Type B pancreatic cell (in vitro differentiated cells): ENCODE measurements at regions not wholly inside any gene's neighbourhood (a gene's known extent, or its start where the extent isn't known, plus 50 kb on each side); places are given as distances from the start of the nearest gene placed in this dataset.

Experiments used
- DNase-seq: peaks from one replicate; pipeline ENCODE4 v3.0.0; 2021; ENCODE audit warnings: mixed read lengths; ENCODE audit not compliant: unreplicated experiment; ENCODE audit errors: extremely low spot score
- H3K27ac Mint-ChIP-seq: 2 replicates; pipeline ENCODE4 v1.8.0; 2021; ENCODE audit warnings: mild to moderate bottlenecking, mixed read lengths
- H3K27me3 Mint-ChIP-seq: 2 replicates; pipeline ENCODE4 v1.8.0; 2021; ENCODE audit warnings: mixed read lengths
- H3K36me3 Mint-ChIP-seq: 2 replicates; pipeline ENCODE4 v1.8.0; 2021; ENCODE audit warnings: mixed read lengths
- H3K4me1 Mint-ChIP-seq: one replicate; pipeline ENCODE4 v1.8.0; 2021; ENCODE audit warnings: mixed read lengths; ENCODE audit not compliant: unreplicated experiment
- H3K4me3 Mint-ChIP-seq: 2 replicates; pipeline ENCODE4 v1.8.0; 2021; ENCODE audit warnings: mild to moderate bottlenecking, mixed read lengths
- H3K9me3 Mint-ChIP-seq: 2 replicates; pipeline ENCODE4 v1.8.0; 2021; ENCODE audit warnings: mixed read lengths
- TF ChIP-seq, protein P1 (sequence below): fragments of 200-600 bp; sonication (generic); conservative IDR thresholded peaks from 2 replicates; pipeline ENCODE4 v1.5.0; 2021; ENCODE audit warnings: antibody characterized with exemption, mild to moderate bottlenecking

DNA sequence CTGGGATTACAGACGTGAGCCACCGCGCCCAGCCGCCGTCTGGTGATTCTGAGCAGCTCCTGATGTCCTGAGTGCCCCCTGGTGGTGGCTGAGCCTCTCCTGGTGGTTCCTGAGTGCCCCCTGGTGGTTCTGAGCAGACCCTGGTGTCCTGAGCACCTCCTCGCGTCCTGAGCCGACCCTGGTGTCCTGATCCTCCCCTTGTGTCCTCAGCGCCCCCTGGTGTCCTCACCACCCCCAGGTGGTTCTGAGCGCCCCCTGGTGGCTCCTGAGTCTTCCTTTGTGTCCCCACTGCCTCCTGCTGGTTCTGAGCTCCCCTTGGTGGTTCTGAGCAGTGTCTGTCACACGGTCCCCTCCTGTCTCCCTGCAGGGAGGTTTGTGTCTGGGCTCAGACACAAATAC is 1304.9 kb downstream of the TMEM121 start:
- Mint-ChIP-seq H3K4me3 (no peak overlapping the region), H3K27me3 (no peaks in the 10 kb centered on the region), H3K27ac (no peak overlapping the region), H3K9me3 (peaks cover 6% of the 10 kb centered on the region), H3K36me3 (no peaks in the 10 kb centered on the region), H3K4me1 (no peaks in the 10 kb centered on the region)
- TF ChIP-seq, protein P1, sequence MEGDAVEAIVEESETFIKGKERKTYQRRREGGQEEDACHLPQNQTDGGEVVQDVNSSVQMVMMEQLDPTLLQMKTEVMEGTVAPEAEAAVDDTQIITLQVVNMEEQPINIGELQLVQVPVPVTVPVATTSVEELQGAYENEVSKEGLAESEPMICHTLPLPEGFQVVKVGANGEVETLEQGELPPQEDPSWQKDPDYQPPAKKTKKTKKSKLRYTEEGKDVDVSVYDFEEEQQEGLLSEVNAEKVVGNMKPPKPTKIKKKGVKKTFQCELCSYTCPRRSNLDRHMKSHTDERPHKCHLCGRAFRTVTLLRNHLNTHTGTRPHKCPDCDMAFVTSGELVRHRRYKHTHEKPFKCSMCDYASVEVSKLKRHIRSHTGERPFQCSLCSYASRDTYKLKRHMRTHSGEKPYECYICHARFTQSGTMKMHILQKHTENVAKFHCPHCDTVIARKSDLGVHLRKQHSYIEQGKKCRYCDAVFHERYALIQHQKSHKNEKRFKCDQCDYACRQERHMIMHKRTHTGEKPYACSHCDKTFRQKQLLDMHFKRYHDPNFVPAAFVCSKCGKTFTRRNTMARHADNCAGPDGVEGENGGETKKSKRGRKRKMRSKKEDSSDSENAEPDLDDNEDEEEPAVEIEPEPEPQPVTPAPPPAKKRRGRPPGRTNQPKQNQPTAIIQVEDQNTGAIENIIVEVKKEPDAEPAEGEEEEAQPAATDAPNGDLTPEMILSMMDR: no peak
- no peak for DNase-seq

DNA sequence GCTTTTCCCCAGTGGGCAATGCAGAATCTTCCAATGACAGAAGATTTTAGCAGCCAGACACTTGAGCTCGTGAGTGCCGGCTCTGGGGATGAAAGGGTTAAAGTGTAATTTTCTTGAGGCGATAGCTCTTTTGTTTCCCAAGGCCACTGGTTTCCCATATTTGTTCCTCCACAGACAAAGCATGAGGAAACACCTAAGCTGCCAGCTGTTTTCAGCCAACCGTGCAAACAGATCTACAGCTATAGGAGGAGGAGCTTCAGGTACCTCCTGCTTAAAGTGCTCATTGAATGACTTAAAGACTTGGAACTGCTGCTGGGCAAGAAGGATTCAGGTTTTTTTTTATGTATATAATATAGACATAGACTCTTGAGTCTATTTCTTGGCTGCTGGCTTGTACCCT is 1311.5 kb downstream of the TMEM121 start:
- no peak for DNase-seq
- TF ChIP-seq, protein P1: no peak
- no peaks in the 10 kb centered on the region for H3K36me3 Mint-ChIP-seq
- peaks cover 9% of the 10 kb centered on the region for H3K9me3 Mint-ChIP-seq
- no peaks in the 10 kb centered on the region for H3K4me1 Mint-ChIP-seq
- no peak overlapping the region for H3K4me3 Mint-ChIP-seq
- no peaks in the 10 kb centered on the region for H3K27me3 Mint-ChIP-seq
- no peak overlapping the region for H3K27ac Mint-ChIP-seq

DNA sequence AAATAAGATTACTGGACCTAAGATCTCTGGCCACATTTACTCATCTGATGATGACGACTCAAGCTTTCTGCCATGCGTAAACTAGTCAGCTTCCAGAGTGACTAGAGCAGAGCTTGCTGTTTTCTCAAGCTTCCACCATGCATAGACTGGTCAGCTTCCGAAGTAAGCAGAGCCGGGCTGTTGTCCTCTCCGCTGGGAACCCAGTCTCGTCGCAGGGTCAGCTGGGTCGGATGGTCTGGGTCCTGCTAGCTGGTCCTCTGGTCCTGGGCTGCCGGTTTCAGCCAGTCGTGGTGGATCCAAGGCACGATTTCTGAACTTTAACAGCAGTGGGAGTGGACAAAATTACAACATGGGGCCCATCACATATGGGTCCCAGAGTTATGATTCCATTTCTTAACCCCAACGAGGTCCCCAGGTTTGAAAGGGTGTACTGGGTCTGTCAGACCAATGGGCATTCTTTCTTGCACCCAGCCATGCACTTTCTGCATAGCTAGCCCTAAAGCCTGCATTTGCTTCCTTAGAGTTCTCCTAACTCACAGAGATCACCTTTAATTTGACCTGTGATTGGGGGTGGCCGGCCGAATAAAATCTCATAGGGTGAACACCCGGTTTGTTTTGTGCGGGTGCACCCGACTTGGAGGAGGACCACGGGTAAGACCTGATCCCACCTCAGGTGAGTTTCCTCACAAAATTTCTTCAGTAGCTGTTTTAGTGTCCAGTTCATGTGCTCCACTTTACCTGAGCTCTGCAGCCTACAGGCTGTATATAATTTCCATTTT is 1312.8 kb downstream of the TMEM121 start:
- TF ChIP-seq, protein P1: no peak
- DNase-seq: no peak
- Mint-ChIP-seq H3K27ac (no peak overlapping the region), H3K4me1 (no peaks in the 10 kb centered on the region), H3K4me3 (no peak overlapping the region), H3K27me3 (no peaks in the 10 kb centered on the region), H3K36me3 (no peaks in the 10 kb centered on the region), H3K9me3 (peaks cover 12% of the 10 kb centered on the region)

DNA sequence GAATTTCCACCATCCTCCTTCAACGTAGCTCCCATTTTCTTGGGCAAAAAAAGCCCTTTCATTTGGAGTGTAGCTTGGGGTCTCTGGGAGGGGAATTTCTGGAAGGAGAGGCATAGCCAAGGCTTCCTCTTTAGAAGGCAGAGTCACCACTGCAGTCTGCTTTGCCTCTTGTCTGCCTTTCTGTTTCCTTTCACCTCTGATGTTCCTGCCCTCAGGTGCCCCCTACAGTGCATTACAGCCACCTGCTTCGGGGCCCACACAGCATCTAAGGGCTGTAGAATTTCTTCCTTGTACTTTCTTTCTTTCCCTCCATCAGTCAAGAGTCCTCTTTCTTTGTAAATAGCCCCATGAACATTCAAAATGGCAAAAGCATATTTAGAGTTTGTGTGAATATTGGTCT is 1313.9 kb downstream of the TMEM121 start:
- H3K27me3 Mint-ChIP-seq: no peaks in the 10 kb centered on the region
- TF ChIP-seq, protein P1: no peak
- DNase-seq: no peak
- no peaks in the 10 kb centered on the region for H3K4me1 Mint-ChIP-seq
- H3K9me3 Mint-ChIP-seq: peaks cover 12% of the 10 kb centered on the region
- no peak overlapping the region for H3K27ac Mint-ChIP-seq
- no peaks in the 10 kb centered on the region for H3K36me3 Mint-ChIP-seq
- H3K4me3 Mint-ChIP-seq: no peak overlapping the region

DNA sequence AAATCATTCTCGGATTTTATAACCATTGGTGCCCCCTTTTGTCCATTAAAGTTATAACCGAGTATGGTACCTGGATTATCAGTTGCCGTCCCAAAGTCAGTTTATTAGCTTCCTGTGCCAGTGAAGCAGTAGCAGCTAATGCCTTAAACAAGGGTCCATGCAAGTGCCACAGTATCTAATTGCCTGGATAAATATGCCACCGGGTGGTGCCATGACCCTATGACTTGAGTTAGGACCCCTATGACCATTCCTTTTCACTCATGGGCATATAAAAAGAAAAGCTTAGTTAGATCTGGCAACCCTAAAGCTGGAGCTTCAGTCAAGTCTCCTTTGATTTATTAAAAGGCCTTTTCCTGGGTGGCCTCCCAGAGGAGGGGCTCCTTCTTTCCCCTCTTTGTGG is 1314.6 kb downstream of the TMEM121 start:
- no peak overlapping the region for H3K27ac Mint-ChIP-seq
- no peaks in the 10 kb centered on the region for H3K36me3 Mint-ChIP-seq
- peaks cover 12% of the 10 kb centered on the region for H3K9me3 Mint-ChIP-seq

More for the DNA sequence above, 1314.6 kb downstream of the TMEM121 start:
- no peaks in the 10 kb centered on the region for H3K27me3 Mint-ChIP-seq
- no peak overlapping the region for H3K4me3 Mint-ChIP-seq
- DNase-seq: no peak
- TF ChIP-seq, protein P1: no peak
- no peaks in the 10 kb centered on the region for H3K4me1 Mint-ChIP-seq
